ENCODE measurements at regions not wholly inside any gene's neighbourhood (a gene's known extent, or its start where the extent isn't known, plus 50 kb on each side); places are given as distances from the start of the nearest gene placed in this dataset.

DNA sequence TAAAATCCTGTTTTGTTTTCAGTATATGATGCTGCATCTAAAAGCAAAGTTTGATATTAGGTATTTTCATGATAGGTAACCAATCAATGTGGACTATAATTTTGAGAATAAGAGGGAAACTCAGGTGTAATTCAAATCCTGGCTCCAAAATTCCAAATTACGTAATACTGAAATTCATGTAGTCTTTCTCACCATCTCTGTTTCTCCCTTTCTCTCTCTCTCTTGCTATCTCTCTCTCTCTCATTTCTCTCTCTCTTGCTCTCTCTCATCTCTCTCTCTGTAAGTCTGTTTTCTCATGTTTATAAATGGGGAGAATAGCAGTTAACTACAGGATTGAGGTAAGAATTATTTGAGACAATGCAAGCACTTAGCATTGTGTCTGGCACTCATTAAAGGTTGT is 401.1 kb upstream of the TLE4 start:
- TF ChIP-seq, protein P1, sequence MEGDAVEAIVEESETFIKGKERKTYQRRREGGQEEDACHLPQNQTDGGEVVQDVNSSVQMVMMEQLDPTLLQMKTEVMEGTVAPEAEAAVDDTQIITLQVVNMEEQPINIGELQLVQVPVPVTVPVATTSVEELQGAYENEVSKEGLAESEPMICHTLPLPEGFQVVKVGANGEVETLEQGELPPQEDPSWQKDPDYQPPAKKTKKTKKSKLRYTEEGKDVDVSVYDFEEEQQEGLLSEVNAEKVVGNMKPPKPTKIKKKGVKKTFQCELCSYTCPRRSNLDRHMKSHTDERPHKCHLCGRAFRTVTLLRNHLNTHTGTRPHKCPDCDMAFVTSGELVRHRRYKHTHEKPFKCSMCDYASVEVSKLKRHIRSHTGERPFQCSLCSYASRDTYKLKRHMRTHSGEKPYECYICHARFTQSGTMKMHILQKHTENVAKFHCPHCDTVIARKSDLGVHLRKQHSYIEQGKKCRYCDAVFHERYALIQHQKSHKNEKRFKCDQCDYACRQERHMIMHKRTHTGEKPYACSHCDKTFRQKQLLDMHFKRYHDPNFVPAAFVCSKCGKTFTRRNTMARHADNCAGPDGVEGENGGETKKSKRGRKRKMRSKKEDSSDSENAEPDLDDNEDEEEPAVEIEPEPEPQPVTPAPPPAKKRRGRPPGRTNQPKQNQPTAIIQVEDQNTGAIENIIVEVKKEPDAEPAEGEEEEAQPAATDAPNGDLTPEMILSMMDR (IDR thresholded peaks at IDR 0.05), result no peak
- no peak for TF ChIP-seq POLR2A (IDR thresholded peaks at IDR 0.05)
- TF ChIP-seq EP300 (IDR thresholded peaks at IDR 0.05), result no peak

All from ovary (tissue), 3 donors.